Gastrocnemius medialis (tissue), 4 donors: ENCODE measurements at regions not wholly inside any gene's neighbourhood (a gene's known extent, or its start where the extent isn't known, plus 50 kb on each side); places are given as distances from the start of the nearest gene placed in this dataset.

Experiments used
- ATAC-seq, 2 donors: fragments of 150-250 bp; one replicate each; pipeline ENCODE4 v1.9.1; 2016
- DNase-seq, 2 donors: peaks; one replicate each; pipeline ENCODE4 v3.0.0-alpha.2; 2019
- H3K27ac ChIP-seq, 4 donors: fragments of 200-600 bp; sonication (generic); 1 replicate in 1 of 4; 2 replicates in 3 of 4; pipeline ENCODE4 v1.5.1; 2016 to 2018; ENCODE audit warnings: mild to moderate bottlenecking in 2 of 4, moderate library complexity in 1 of 4
- H3K27me3 ChIP-seq, 3 donors: fragments of 200-600 bp; sonication (generic) in 2 of 3; 1 replicate in 1 of 3; 2 replicates in 2 of 3; pipeline versions ENCODE4 v1.5.1 to v1.6.0; 2016 to 2019; ENCODE audit warnings: mild to moderate bottlenecking in 1 of 3, moderate library complexity in 1 of 3
- H3K36me3 ChIP-seq, 2 donors: fragments of 200-600 bp; sonication (generic) in 1 of 2; one replicate each; pipeline ENCODE4 v1.5.1; 2017 to 2018
- H3K4me1 ChIP-seq, 2 donors: fragments of 200-600 bp; sonication (generic) in 1 of 2; one replicate each; pipeline ENCODE4 v1.5.1; 2016 to 2017; ENCODE audit warnings: mild to moderate bottlenecking in 2 of 2
- H3K4me3 ChIP-seq, 4 donors: fragments of 200-600 bp; sonication (generic) in 3 of 4; 1 replicate in 1 of 4; 2 replicates in 3 of 4; pipeline ENCODE4 v1.5.1; 2016 to 2019; ENCODE audit warnings: mild to moderate bottlenecking in 2 of 4
- H3K9me3 ChIP-seq, 3 donors: fragments of 200-600 bp; sonication (generic) in 2 of 3; 1 replicate in 1 of 3; 2 replicates in 2 of 3; pipeline ENCODE4 v1.5.1; 2016 to 2019
- CTCF ChIP-seq, 5 experiments: fragments of 450-650 bp in 3 of 5; fragments of 200-600 bp in 2 of 5; sonication (generic) in 2 of 5; IDR thresholded peaks in 4 of 5; conservative IDR thresholded peaks in 1 of 5; 1 replicate in 4 of 5; 2 replicates in 1 of 5; pipeline ENCODE4 v1.5.1; 2016 to 2019; ENCODE audit warnings: antibody characterized with exemption in 5 of 5, mild to moderate bottlenecking in 3 of 5, moderate library complexity in 3 of 5
- POLR2A ChIP-seq, 2 donors: fragments of 450-650 bp; IDR thresholded peaks; one replicate each; pipeline ENCODE4 v1.6.1; 2017; ENCODE audit warnings: antibody characterized with exemption in 2 of 2, mild to moderate bottlenecking in 2 of 2, moderate library complexity in 2 of 2
- in situ Hi-C, 4 donors: fragments of 200-750 bp; cut with MboI; loops; one replicate each; pipeline versions ENCODE4 v1.15.0 to v1.8.0; 2017; ENCODE audit warnings: low sequenced_read_pairs in 4 of 4
- intact Hi-C: fragments of 100-400 bp; cut with DNase I; formaldehyde crosslinking; loops from one replicate; pipeline ENCODE4 v1.15.1; 2023; ENCODE audit warnings: low total_unique reads

- no peaks in the 10 kb centered on the region for H3K9me3 ChIP-seq
- intact Hi-C loops: no loop called here
- H3K27ac ChIP-seq: no peak overlapping the region
- TF ChIP-seq POLR2A (IDR thresholded peaks at IDR 0.05): no peak
- no peak for TF ChIP-seq CTCF (IDR thresholded peaks at IDR 0.05 in 4 of 5, conservative IDR thresholded peaks at IDR 0.05 in 1 of 5)
- no peaks in the 10 kb centered on the region for H3K4me1 ChIP-seq
- DNase-seq (no peak), ATAC-seq (no peak)
- no peaks in the 10 kb centered on the region for H3K36me3 ChIP-seq
- in situ Hi-C loops: no loop called here
- H3K4me3 ChIP-seq: no peak overlapping the region
- H3K27me3 ChIP-seq: no peaks in the 10 kb centered on the region
Observed at GRCh38 chr12:90008277-90008676, 299.6 kb upstream of the ATP2B1 start.

GRCh38 chr12:90004319-90005074 is 295.9 kb upstream of the ATP2B1 start:
- intact Hi-C loops: no loop called here
- Histone ChIP-seq H3K27me3 (no peaks in the 10 kb centered on the region), H3K4me3 (no peak overlapping the region), H3K4me1 (no peaks in the 10 kb centered on the region), H3K36me3 (no peaks in the 10 kb centered on the region), H3K27ac (no peak overlapping the region), H3K9me3 (no peaks in the 10 kb centered on the region)
- DNase-seq: no peak
- ATAC-seq: no peak
- in situ Hi-C loops: no loop called here
- TF ChIP-seq POLR2A (IDR thresholded peaks at IDR 0.05) (no peak), CTCF (IDR thresholded peaks at IDR 0.05 in 4 of 5, conservative IDR thresholded peaks at IDR 0.05 in 1 of 5) (no peak)

- intact Hi-C loops (no loop called here), in situ Hi-C loops (no loop called here)
- H3K27me3 ChIP-seq: no peaks in the 10 kb centered on the region
- H3K9me3 ChIP-seq: no peaks in the 10 kb centered on the region
- ATAC-seq (no peak), DNase-seq (no peak)
- H3K4me1 ChIP-seq: no peaks in the 10 kb centered on the region
- no peak overlapping the region for H3K27ac ChIP-seq
- TF ChIP-seq CTCF (IDR thresholded peaks at IDR 0.05 in 4 of 5, conservative IDR thresholded peaks at IDR 0.05 in 1 of 5) (no peak), POLR2A (IDR thresholded peaks at IDR 0.05) (no peak)
- no peak overlapping the region for H3K4me3 ChIP-seq
- H3K36me3 ChIP-seq: no peaks in the 10 kb centered on the region
Observed at GRCh38 chr12:90003688-90004087, 295.1 kb upstream of the ATP2B1 start.

- Histone ChIP-seq H3K27me3 (no peaks in the 10 kb centered on the region), H3K4me3 (no peak overlapping the region), H3K27ac (no peak overlapping the region), H3K4me1 (no peaks in the 10 kb centered on the region), H3K36me3 (no peaks in the 10 kb centered on the region), H3K9me3 (no peaks in the 10 kb centered on the region)
- DNase-seq (no peak), ATAC-seq (no peak)
- intact Hi-C loops (no loop called here), in situ Hi-C loops (no loop called here)
- TF ChIP-seq CTCF (IDR thresholded peaks at IDR 0.05 in 4 of 5, conservative IDR thresholded peaks at IDR 0.05 in 1 of 5) (no peak), POLR2A (IDR thresholded peaks at IDR 0.05) (no peak)
Observed at GRCh38 chr12:90000721-90001120, 292.1 kb upstream of the ATP2B1 start.
